Stimulated activated CD8-positive, alpha-beta memory T cell treated with anti-CD3 and anti-CD28 coated beads, Interleukin-7, amount 100 ng/mL, for 1 hour (primary cell): ENCODE measurements at regions not wholly inside any gene's neighbourhood (a gene's known extent, or its start where the extent isn't known, plus 50 kb on each side); places are given as distances from the start of the nearest gene placed in this dataset.

ENCODE experiments used
- DNase-seq, 2 donors: peaks; one replicate each; pipeline ENCODE4 v3.0.0-alpha.2; 2020; ENCODE audit warnings: low read depth in 2 of 2

DNA sequence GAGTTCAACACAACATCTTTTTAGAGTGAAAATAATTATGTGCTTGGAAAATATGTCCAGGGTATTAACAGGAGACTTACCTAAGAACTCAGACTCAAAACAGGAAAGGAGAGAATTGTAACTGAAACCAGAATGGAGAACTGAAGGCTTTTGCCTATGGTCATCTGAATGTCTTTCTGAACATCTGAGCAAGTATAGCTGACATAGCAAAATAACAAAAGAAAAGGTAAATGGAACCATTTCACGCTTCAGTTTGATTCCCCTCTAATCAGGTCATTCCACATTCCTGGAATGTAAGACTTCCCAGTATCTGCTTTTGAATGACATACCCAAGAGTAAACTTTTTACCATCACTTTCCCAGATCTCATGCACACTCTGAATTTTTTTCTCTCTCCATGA is 500.4 kb upstream of the HS3ST1 start:
- no peak for DNase-seq

- DNase-seq: no peak
Observed at GRCh38 chr4:11919316-11919715, 490.6 kb upstream of the HS3ST1 start.

DNA sequence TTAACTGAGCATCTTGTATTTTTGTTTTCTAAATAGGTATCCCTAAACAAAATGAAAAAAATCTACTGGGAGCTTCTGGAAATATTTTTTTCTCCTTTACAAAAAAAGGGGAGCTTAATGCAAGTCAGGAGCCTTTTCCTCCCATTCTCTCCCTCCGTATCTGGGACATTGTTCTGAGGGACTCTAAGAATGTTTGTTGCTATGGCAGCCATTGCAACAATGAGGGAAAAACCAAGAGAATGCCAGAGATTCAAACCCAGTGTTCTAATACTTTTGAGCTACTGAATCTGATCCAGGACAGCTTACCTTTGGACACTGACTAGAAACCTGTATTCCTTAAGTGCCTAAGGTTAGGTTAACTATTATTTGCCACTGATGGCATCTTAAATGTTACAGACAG is 485.7 kb upstream of the HS3ST1 start:
- DNase-seq: no peak

DNA sequence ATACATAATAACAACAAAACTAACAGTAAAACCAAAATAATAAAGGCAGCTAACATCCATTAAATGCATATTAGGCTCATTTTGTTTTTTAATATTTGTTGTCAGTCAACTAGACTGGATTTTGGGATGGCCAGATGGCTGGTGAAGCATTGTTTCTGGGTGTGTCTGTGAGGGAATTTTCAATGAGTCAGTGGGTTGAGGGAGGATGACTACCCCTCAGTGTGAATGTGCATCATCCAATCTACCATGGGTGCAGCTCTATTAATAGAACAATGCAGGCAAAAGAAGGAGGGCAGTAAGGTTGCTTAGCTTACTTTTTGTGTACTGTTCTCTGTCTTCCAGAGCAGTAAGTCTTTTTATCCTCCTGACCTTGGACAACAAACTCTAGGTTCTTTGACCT is 484.2 kb upstream of the HS3ST1 start:
- no peak for DNase-seq

DNA sequence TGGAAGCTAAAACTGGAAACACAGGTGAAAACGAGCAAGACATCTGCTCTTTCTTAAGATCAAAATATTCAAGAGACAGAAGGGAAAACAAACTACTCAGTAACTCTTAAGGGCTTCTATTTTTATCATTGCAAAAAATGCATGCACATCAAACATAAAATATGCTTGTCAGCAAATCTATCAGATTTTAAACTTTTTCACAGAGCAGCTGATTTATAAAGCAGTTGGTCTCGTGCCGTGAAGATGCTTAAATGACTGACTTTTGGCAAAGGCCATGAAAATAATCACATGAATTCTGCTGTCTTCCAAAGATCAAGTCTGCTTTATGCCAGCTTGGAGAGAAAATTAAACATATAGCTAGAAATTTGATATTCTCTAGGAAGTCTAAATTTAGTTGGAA is 482.1 kb upstream of the HS3ST1 start:
- DNase-seq: no peak

- no peak for DNase-seq
Observed at GRCh38 chr4:11908712-11909111, 480.0 kb upstream of the HS3ST1 start.

DNA sequence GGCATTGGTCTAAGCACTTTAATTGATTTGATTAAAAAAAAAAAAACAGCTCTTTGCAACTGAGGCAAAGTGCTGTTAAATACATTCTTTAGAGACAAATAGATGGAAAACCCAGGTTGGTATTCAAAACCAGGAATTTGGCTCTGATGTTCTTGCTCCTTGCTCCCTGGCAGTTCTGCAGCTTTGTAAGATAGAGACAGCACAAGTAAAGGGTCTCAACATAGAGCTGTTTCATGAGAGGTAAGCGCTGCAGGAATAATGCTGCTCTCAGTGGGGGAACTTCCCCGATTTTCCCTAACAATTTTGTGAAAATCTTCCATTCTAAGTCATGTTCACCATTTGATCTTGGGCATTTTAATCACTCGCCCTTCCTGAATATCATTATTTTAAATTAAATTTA is 479.5 kb upstream of the HS3ST1 start:
- no peak for DNase-seq

GRCh38 chr4:11904846-11905739 is 476.4 kb upstream of the HS3ST1 start:
- DNase-seq: no peak

- no peak for DNase-seq
Observed at GRCh38 chr4:11904117-11904535, 475.4 kb upstream of the HS3ST1 start.

DNA sequence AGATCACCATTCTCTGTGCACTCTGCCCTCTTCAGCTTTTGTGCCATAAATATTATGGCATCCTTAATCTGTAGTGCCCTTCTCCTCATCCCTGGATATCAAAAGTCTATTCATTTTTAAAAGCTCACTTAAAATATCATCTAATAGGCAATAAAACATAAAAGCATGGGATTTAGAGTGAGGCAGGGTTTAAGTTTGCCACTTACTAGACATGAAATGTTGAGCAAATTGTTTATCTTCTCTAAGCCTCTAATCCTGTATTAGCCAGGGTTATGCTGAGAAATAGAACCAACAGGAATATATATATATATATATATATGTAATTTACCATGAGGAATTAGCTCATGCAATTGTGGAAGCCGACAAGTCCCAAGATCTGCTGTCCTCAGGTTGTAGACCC is 472.4 kb upstream of the HS3ST1 start:
- no peak for DNase-seq

GRCh38 chr4:11900359-11900758 is 471.7 kb upstream of the HS3ST1 start:
- no peak for DNase-seq

DNA sequence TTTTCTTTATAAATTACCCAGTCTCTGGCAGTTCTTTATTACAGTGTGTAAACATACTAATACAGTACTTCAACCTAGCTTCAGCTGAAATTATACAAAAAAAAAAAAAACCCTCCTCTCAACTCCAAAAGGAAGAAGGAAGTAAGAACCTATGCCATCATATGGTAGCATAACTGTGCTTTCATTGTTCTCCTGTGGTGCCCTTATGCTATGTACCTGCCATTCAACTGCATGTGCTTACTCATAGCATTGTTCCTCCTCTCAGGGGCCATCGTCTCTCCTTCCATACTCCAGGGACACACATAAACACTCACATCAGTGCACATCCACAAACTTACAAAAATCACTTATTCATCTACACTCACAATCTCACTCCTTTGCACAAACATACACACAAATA is 470.1 kb upstream of the HS3ST1 start:
- DNase-seq: no peak

DNA sequence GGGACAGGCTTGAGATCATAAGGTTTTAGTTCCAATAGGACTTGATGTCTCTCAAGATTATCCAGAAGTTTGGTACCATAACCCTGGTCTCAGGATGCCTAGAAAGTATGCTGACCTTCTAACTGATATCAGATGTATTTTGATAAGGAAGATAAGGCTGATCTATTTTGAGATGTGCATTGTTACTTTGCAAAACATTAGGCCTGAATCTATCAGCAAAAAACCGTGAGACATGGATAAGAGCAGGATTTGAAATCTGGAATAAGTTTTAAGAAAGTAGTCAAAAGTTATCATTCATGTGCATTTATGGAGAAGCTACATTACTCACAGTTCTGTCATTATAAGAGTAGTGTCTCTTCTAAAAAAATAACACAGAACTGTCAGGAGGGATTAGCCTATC is 467.1 kb upstream of the HS3ST1 start:
- no peak for DNase-seq

DNA sequence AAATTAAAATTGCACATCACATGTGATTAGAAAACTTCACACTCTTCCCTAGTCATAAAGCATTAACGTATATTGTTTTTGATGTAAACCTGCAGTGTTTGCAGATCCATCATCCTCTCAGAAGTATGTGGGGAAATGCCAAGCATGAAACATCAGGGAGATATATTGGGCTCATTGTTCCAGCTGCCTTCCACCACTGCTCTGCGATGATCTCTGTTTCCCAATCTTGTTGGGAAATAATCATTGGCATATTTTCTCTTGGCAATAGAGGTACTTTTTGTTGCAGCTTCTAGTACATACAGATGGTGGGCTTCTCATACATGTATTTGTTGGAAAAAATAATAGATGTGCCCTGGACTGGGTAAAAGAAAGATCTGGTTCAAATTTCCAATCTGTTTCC is 466.3 kb upstream of the HS3ST1 start:
- DNase-seq: no peak

GRCh38 chr4:11894221-11894620 is 465.5 kb upstream of the HS3ST1 start:
- DNase-seq: no peak

- no peak for DNase-seq
Observed at GRCh38 chr4:11889099-11889498, 460.4 kb upstream of the HS3ST1 start.

- no peak for DNase-seq
Observed at GRCh38 chr4:11881947-11882346, 453.3 kb upstream of the HS3ST1 start.

GRCh38 chr4:11881364-11881763 is 452.7 kb upstream of the HS3ST1 start:
- no peak for DNase-seq

GRCh38 chr4:11878241-11878640 is 449.5 kb upstream of the HS3ST1 start:
- DNase-seq: no peak

- DNase-seq: no peak
Observed at GRCh38 chr4:11876104-11876503, 447.4 kb upstream of the HS3ST1 start.

- DNase-seq: no peak
Observed at GRCh38 chr4:11869191-11869870, 440.6 kb upstream of the HS3ST1 start.

DNA sequence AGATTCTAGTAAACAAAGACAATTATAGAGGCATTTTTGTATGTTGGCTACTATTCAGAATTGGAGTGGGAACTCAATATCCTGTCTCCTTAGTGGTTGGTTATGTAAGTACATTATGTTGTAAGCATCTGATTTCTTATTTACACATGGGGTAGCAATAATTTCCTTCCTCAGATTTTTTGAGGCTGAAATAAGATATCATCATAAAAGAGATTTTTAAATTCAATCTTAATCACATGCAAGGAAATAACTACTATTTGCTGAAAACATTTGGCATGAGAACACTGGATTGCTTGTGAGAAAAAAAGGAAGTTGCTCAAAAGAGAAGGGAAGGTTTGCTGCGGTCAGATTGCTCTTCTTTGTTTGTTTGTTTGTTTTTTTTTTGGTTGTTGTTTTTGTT is 437.7 kb upstream of the HS3ST1 start:
- DNase-seq: no peak

DNA sequence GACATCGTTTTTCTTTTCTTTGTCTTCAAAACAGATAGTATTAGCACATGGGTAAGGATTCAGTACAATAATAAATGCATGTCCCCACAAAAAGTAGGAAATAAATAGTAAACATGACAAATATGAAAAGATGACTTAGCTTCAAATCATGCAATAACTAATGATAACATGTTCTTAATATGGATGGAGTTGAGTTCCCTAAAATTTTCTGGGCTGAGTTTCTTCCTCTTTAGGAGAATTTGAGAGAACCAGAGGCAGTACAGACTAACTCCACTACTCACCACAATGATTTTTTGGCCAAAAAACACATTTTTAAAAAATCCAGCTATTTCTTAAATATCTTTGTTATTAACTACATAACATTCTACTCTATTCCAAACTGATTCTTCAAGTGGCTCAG is 432.3 kb upstream of the HS3ST1 start:
- no peak for DNase-seq
